Keratinocyte (primary cell): ENCODE measurements at regions not wholly inside any gene's neighbourhood (a gene's known extent, or its start where the extent isn't known, plus 50 kb on each side); places are given as distances from the start of the nearest gene placed in this dataset.

Experiments
- DNase-seq: peaks from one replicate; pipeline ENCODE4 v3.0.0-alpha.2; 2011; ENCODE audit warnings: low read depth, missing footprints, low spot score
- FAIRE-seq: peaks from 2 replicates; lab custom pipeline; 2011; peaks lifted over from hg19 to GRCh38; lab: Jason Lieb, UNC
- H2AFZ ChIP-seq: 2 replicates; pipeline ENCODE4 v1.6.0; 2012; ENCODE audit warnings: low read length, control low read depth, inconsistent platforms; ENCODE audit not compliant: control insufficient read depth
- H3K27ac ChIP-seq: 2 replicates; pipeline ENCODE4 v1.5.1; 2011; ENCODE audit warnings: low read length; ENCODE audit not compliant: control insufficient read depth, insufficient read depth
- H3K27me3 ChIP-seq: 3 replicates; pipeline ENCODE4 v1.6.0; 2011; ENCODE audit warnings: low read length; ENCODE audit not compliant: control insufficient read depth, insufficient read depth; ENCODE audit errors: extremely low read depth
- H3K36me3 ChIP-seq, 2 experiments: 2 replicates in 1 of 2; 3 replicates in 1 of 2; pipeline ENCODE4 v1.5.1; 2011; ENCODE audit warnings: low read length in 2 of 2, mild to moderate bottlenecking in 1 of 2; ENCODE audit not compliant: control insufficient read depth in 2 of 2, insufficient read depth in 2 of 2; ENCODE audit errors: extremely low read depth in 1 of 2
- H3K4me1 ChIP-seq: 3 replicates; pipeline ENCODE4 v1.5.1; 2011; ENCODE audit warnings: low read length; ENCODE audit not compliant: control insufficient read depth, insufficient read depth; ENCODE audit errors: extremely low read depth
- H3K4me2 ChIP-seq: 3 replicates; pipeline ENCODE4 v1.6.0; 2011; ENCODE audit warnings: low read depth, low read length; ENCODE audit not compliant: control insufficient read depth, insufficient read depth; ENCODE audit errors: extremely low read depth
- H3K4me3 ChIP-seq, 3 experiments: fragments of 200-600 bp in 1 of 3; sonication (generic) in 1 of 3; 2 replicates in 2 of 3; 3 replicates in 1 of 3; pipeline ENCODE4 v1.5.1; 2011 to 2016; ENCODE audit warnings: low read length in 3 of 3, mild to moderate bottlenecking in 3 of 3, control low read depth in 2 of 3, inconsistent platforms in 1 of 3, low read depth in 1 of 3, mixed read lengths in 1 of 3, mixed run types in 1 of 3, moderate library complexity in 1 of 3; ENCODE audit not compliant: control insufficient read depth in 2 of 3, insufficient read depth in 2 of 3; ENCODE audit errors: extremely low read depth in 1 of 3
- H3K79me2 ChIP-seq: 2 replicates; pipeline ENCODE4 v1.6.0; 2012; ENCODE audit warnings: low read length; ENCODE audit not compliant: control insufficient read depth, insufficient read depth
- H3K9ac ChIP-seq: 3 replicates; pipeline ENCODE4 v1.6.0; 2011; ENCODE audit warnings: low read length; ENCODE audit not compliant: control insufficient read depth, insufficient read depth; ENCODE audit errors: extremely low read depth
- H3K9me1 ChIP-seq: 3 replicates; pipeline ENCODE4 v1.6.0; 2011; ENCODE audit warnings: low read length; ENCODE audit not compliant: control insufficient read depth, insufficient read depth; ENCODE audit errors: extremely low read depth
- H3K9me3 ChIP-seq: 2 replicates; pipeline ENCODE4 v1.5.1; 2012; ENCODE audit warnings: low read depth, low read length; ENCODE audit not compliant: control insufficient read depth
- H4K20me1 ChIP-seq: 3 replicates; pipeline ENCODE4 v1.6.0; 2011; ENCODE audit warnings: low read length; ENCODE audit not compliant: control insufficient read depth, insufficient read depth; ENCODE audit errors: extremely low read depth
- EZH2 ChIP-seq: IDR thresholded peaks from one replicate; pipeline ENCODE4 v1.6.1; 2012; ENCODE audit warnings: inconsistent platforms, mild to moderate bottlenecking, low read length, moderate library complexity
- dilution Hi-C: fragments of 300-500 bp; cut with MboI; formaldehyde crosslinking; loops from one replicate; pipeline ENCODE4 v1.7.0; 2020; ENCODE audit warnings: low sequenced_read_pairs; ENCODE audit not compliant: extremely low pct_ligation_motif_present
- TF ChIP-seq, protein P1 (sequence below), 3 experiments: IDR thresholded peaks in 1 of 3; conservative IDR thresholded peaks in 1 of 3; optimal IDR thresholded peaks in 1 of 3; 2 replicates in 2 of 3; 3 replicates in 1 of 3; pipeline versions ENCODE3 to v1.5.1; 2011; ENCODE audit warnings: low read length in 3 of 3, mild to moderate bottlenecking in 3 of 3, moderate library complexity in 2 of 3, control low read depth in 1 of 3, inconsistent platforms in 1 of 3; ENCODE audit not compliant: insufficient read depth in 2 of 3; ENCODE audit errors: extremely low read depth in 1 of 3

DNA sequence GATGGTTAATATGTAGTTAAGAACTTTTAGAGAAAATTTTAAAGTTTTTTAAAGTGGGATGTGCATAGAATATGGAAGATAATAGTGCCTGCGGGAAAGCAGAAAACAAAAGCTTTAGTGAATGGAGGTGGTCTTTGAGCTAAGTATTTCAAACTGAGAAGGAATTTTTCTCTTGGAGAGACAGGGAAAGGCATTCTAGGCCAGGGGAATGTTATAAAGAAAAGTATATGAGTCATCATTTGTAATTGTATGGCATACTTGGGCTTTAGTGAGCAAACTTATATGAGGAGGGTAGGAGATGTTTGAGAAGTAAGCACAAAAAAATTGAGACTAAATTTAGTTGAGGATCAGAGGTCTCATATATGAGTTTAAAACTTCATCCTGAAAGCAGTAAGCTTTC is 467.0 kb downstream of the PPARGC1A start:
- TF ChIP-seq EZH2, result no peak
- TF ChIP-seq, protein P1, sequence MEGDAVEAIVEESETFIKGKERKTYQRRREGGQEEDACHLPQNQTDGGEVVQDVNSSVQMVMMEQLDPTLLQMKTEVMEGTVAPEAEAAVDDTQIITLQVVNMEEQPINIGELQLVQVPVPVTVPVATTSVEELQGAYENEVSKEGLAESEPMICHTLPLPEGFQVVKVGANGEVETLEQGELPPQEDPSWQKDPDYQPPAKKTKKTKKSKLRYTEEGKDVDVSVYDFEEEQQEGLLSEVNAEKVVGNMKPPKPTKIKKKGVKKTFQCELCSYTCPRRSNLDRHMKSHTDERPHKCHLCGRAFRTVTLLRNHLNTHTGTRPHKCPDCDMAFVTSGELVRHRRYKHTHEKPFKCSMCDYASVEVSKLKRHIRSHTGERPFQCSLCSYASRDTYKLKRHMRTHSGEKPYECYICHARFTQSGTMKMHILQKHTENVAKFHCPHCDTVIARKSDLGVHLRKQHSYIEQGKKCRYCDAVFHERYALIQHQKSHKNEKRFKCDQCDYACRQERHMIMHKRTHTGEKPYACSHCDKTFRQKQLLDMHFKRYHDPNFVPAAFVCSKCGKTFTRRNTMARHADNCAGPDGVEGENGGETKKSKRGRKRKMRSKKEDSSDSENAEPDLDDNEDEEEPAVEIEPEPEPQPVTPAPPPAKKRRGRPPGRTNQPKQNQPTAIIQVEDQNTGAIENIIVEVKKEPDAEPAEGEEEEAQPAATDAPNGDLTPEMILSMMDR (optimal IDR thresholded peaks at IDR 0.05 in 1 of 3, IDR thresholded peaks at IDR 0.05 in 1 of 3, conservative IDR thresholded peaks at IDR 0.05 in 1 of 3; ENCODE audit: extremely low read depth in 1 of 3, insufficient read depth in 2 of 3, low read length in 3 of 3), result no peak
- no peaks in the 10 kb centered on the region for H3K4me1 ChIP-seq

GRCh38 chr4:23413631-23414030 is 476.2 kb downstream of the PPARGC1A start:
- no peak overlapping the region for H3K4me3 ChIP-seq
- no peak overlapping the region for H3K4me2 ChIP-seq
- H2AFZ ChIP-seq, result no peak overlapping the region
- H3K9ac ChIP-seq, result no peak overlapping the region
- H3K27ac ChIP-seq, result no peak overlapping the region
- H3K9me3 ChIP-seq, result no peaks in the 10 kb centered on the region
- FAIRE-seq (no peak), DNase-seq (no peak)
- no peaks in the 10 kb centered on the region for H3K27me3 ChIP-seq
- dilution Hi-C loops, result no loop called here
- H3K4me1 ChIP-seq, result no peaks in the 10 kb centered on the region
- TF ChIP-seq, protein P1 (optimal IDR thresholded peaks at IDR 0.05 in 1 of 3, IDR thresholded peaks at IDR 0.05 in 1 of 3, conservative IDR thresholded peaks at IDR 0.05 in 1 of 3; ENCODE audit: extremely low read depth in 1 of 3, insufficient read depth in 2 of 3, low read length in 3 of 3), result no peak
- no peak for TF ChIP-seq EZH2
- H3K79me2 ChIP-seq, result no peaks in the 10 kb centered on the region
- no peaks in the 10 kb centered on the region for H3K36me3 ChIP-seq
- H3K9me1 ChIP-seq, result no peaks in the 10 kb centered on the region
- H4K20me1 ChIP-seq, result no peaks in the 10 kb centered on the region

More for the DNA sequence above, 467.0 kb downstream of the PPARGC1A start:
- H3K27ac ChIP-seq, result no peak overlapping the region
- H3K9ac ChIP-seq, result no peak overlapping the region
- no peaks in the 10 kb centered on the region for H3K9me1 ChIP-seq
- no peak overlapping the region for H3K4me2 ChIP-seq
- H3K36me3 ChIP-seq, result no peaks in the 10 kb centered on the region
- dilution Hi-C loops, result no loop called here
- no peaks in the 10 kb centered on the region for H4K20me1 ChIP-seq
- H3K27me3 ChIP-seq, result no peaks in the 10 kb centered on the region
- H3K4me3 ChIP-seq, result no peak overlapping the region
- FAIRE-seq (no peak), DNase-seq (no peak)
- no peaks in the 10 kb centered on the region for H3K9me3 ChIP-seq
- H2AFZ ChIP-seq, result no peak overlapping the region
- H3K79me2 ChIP-seq, result no peaks in the 10 kb centered on the region
